ENCODE measurements at regions not wholly inside any gene's neighbourhood (a gene's known extent, or its start where the extent isn't known, plus 50 kb on each side); places are given as distances from the start of the nearest gene placed in this dataset.

DNA sequence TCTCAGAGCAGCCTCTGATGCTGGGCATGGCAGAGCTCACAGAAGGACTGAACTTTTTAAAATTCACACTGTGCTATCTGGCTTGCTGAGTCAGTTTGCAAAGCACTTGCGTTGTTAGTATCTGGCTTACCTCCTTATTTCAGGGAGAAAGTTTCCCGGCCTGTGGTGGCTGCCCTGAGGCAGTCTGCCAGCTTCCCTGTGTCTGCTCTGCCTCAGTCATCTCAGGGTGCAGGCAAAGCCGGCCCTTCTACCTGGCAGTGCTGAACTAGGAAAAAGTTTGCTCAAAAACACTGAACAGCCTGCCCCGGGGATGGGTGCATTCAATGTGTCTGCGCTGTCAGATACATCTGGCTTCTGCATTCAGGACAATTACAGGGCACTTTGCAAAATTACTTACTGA, 90.2 kb upstream of the UXS1 start:
- Histone ChIP-seq H3K27ac (ENCODE audit: extremely low read depth, low read depth, low read length) (no peak overlapping the region), H3K36me3 (ENCODE audit: control insufficient read depth, insufficient read depth, low read length) (no peaks in the 10 kb centered on the region), H2AFZ (ENCODE audit: low read depth, low read length) (no peak overlapping the region), H3K9ac (ENCODE audit: insufficient read depth in 1 of 2, low read depth in 2 of 2, low read length in 2 of 2) (no peak overlapping the region), H3K4me3 (no peak overlapping the region), H3K27me3 (ENCODE audit: control insufficient read depth in 2 of 2, insufficient read depth in 2 of 2, low read length in 2 of 2) (peaks cover 15 to 44% of the 10 kb centered on the region in 2 experiments), H4K20me1 (replicated peaks; ENCODE audit: control insufficient read depth, insufficient read depth, low read length) (no peaks in the 10 kb centered on the region), H3K4me2 (ENCODE audit: insufficient read depth, low read length) (no peak overlapping the region), H3K9me1 (ENCODE audit: control insufficient read depth, insufficient read depth, low read length) (no peaks in the 10 kb centered on the region), H3K9me3 (replicated peaks; ENCODE audit: control insufficient read depth, insufficient read depth, low read depth, low read length) (no peaks in the 10 kb centered on the region), H3K4me1 (replicated peaks in 1 of 2; ENCODE audit: control insufficient read depth in 2 of 2, insufficient read depth in 2 of 2, low read length in 2 of 2) (no peaks in the 10 kb centered on the region; a peak in 1 of 5 replicates), H3K79me2 (ENCODE audit: control insufficient read depth, insufficient read depth, low read length) (no peaks in the 10 kb centered on the region)
- WGBS (ENCODE audit: insufficient coverage, low coverage, missing lambda C conversion rate), result 2% methylated on average over 5 of the region's 5 CpGs
- no peak for ATAC-seq
- CTCF ChIA-PET (ENCODE audit: low intra/inter-chr PET ratio), result no interaction called here
- intact Hi-C loops (cut with micrococcal nuclease), result no loop called here
- in situ Hi-C loops (cut with MboI), result no loop called here
- BruUV-seq (replicated peaks), result no TSS peak
- no peak for DNase-seq (ENCODE audit: extremely low read depth in 1 of 4, low spot score in 3 of 4)
- no peak for FAIRE-seq
- POLR2A ChIA-PET, result interaction anchor here (0.6 kb wide), 1 partner anchor 12 kb away, joined by 3 read pairs; no protein-coding TSS in a partner anchor
- TF ChIP-seq ZNF444 (CRISPR knock-in tag; IDR thresholded peaks at IDR 0.05), result no peak
- TF ChIP-seq, protein P1, sequence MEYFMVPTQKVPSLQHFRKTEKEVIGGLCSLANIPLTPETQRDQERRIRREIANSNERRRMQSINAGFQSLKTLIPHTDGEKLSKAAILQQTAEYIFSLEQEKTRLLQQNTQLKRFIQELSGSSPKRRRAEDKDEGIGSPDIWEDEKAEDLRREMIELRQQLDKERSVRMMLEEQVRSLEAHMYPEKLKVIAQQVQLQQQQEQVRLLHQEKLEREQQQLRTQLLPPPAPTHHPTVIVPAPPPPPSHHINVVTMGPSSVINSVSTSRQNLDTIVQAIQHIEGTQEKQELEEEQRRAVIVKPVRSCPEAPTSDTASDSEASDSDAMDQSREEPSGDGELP (CRISPR knock-in tag; IDR thresholded peaks at IDR 0.05; ENCODE audit: borderline replicate concordance), result no peak
- TF ChIP-seq ZNF655 (CRISPR knock-in tag; IDR thresholded peaks at IDR 0.05), result no peak
- TF ChIP-seq ELF4 (CRISPR knock-in tag; IDR thresholded peaks at IDR 0.05), result no peak
- TF ChIP-seq SIN3A (IDR thresholded peaks at IDR 0.05; ENCODE audit: borderline replicate concordance in 2 of 2, control insufficient read depth in 1 of 2, low read depth in 2 of 2, low read length in 2 of 2), result no peak
- TF ChIP-seq ZNF717 (CRISPR knock-in tag; IDR thresholded peaks at IDR 0.05), result no peak
- TF ChIP-seq ZNF408 (CRISPR knock-in tag; IDR thresholded peaks at IDR 0.05; ENCODE audit: low read depth), result no peak
- TF ChIP-seq NR3C1 (CRISPR knock-in tag; IDR thresholded peaks at IDR 0.05), result no peak
- TF ChIP-seq SMARCE1 (IDR thresholded peaks at IDR 0.05), result no peak
- TF ChIP-seq ZC3H8 (IDR thresholded peaks at IDR 0.05), result no peak
- TF ChIP-seq ETV5 (CRISPR knock-in tag; IDR thresholded peaks at IDR 0.05; ENCODE audit: low read depth), result no peak
- TF ChIP-seq ARID1B (IDR thresholded peaks at IDR 0.05), result no peak
- no peak for TF ChIP-seq GTF3C2 (IDR thresholded peaks at IDR 0.05; ENCODE audit: borderline replicate concordance, extremely low read depth, insufficient read length)
- no peak for TF ChIP-seq FOS (IDR thresholded peaks at IDR 0.05; ENCODE audit: extremely low read depth, insufficient read length)
- no peak for TF ChIP-seq MTA1 (IDR thresholded peaks at IDR 0.05; ENCODE audit: borderline replicate concordance)
- TF ChIP-seq, protein P2, sequence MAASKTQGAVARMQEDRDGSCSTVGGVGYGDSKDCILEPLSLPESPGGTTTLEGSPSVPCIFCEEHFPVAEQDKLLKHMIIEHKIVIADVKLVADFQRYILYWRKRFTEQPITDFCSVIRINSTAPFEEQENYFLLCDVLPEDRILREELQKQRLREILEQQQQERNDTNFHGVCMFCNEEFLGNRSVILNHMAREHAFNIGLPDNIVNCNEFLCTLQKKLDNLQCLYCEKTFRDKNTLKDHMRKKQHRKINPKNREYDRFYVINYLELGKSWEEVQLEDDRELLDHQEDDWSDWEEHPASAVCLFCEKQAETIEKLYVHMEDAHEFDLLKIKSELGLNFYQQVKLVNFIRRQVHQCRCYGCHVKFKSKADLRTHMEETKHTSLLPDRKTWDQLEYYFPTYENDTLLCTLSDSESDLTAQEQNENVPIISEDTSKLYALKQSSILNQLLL (CRISPR knock-in tag; IDR thresholded peaks at IDR 0.05; ENCODE audit: borderline replicate concordance), result no peak
- TF ChIP-seq ZSCAN29 (IDR thresholded peaks at IDR 0.05), result no peak

Measured in K562 (cell line).